ENCODE measurements at regions not wholly inside any gene's neighbourhood (a gene's known extent, or its start where the extent isn't known, plus 50 kb on each side); places are given as distances from the start of the nearest gene placed in this dataset.

- ChIA-PET POLR2A (interaction anchor here (2.4 kb wide), 1 partner anchor 154 kb away, joined by 8 read pairs; the partner anchor contains the start of gene ATP2B1), CTCF (no interaction called here)
Measured at GRCh38 chr12:89862511-89863445, 154.1 kb upstream of the ATP2B1 start.

- CTCF ChIA-PET: no interaction called here
Measured at GRCh38 chr12:89861086-89861485, 152.4 kb upstream of the ATP2B1 start.

GRCh38 chr12:89859508-89860220, 151.0 kb upstream of the ATP2B1 start:
- CTCF ChIA-PET: interaction anchor here (0.9 kb wide), 1 partner anchor 150 kb away, joined by 3 read pairs; no protein-coding TSS in a partner anchor
- POLR2A ChIA-PET: no interaction called here

More at GRCh38 chr12:89861086-89861485, 152.4 kb upstream of the ATP2B1 start:
- POLR2A ChIA-PET: no interaction called here

- ChIA-PET POLR2A (interaction anchor here (1.0 kb wide), 1 partner anchor 23 kb away, joined by 4 read pairs; no protein-coding TSS in a partner anchor), CTCF (no interaction called here)
Measured at GRCh38 chr12:89858718-89859117, 150.1 kb upstream of the ATP2B1 start.

GRCh38 chr12:89857652-89858274, 149.1 kb upstream of the ATP2B1 start:
- CTCF ChIA-PET: no interaction called here
- POLR2A ChIA-PET: no interaction called here

GRCh38 chr12:89856431-89856830, 147.8 kb upstream of the ATP2B1 start:
- POLR2A ChIA-PET: interaction anchor here (0.6 kb wide), 1 partner anchor 510 kb away, joined by 4 read pairs; no protein-coding TSS in a partner anchor
- CTCF ChIA-PET: no interaction called here

- ChIA-PET CTCF (no interaction called here), POLR2A (no interaction called here)
Measured at GRCh38 chr12:89848732-89849131, 140.1 kb upstream of the ATP2B1 start.

- CTCF ChIA-PET: interaction anchor here (0.5 to 0.7 kb wide), 2 partner anchors 92 to 150 kb away, joined by 3 read pairs; no protein-coding TSS in a partner anchor
- POLR2A ChIA-PET: no interaction called here
Measured at GRCh38 chr12:89846473-89847055, 137.9 kb upstream of the ATP2B1 start.

- POLR2A ChIA-PET: no interaction called here
- CTCF ChIA-PET: interaction anchor here (0.5 kb wide), 1 partner anchor 149 kb away, joined by 3 read pairs; no protein-coding TSS in a partner anchor
Measured at GRCh38 chr12:89845767-89846166, 137.1 kb upstream of the ATP2B1 start.

- POLR2A ChIA-PET: no interaction called here
Measured at GRCh38 chr12:89845366-89845765, 136.7 kb upstream of the ATP2B1 start.

GRCh38 chr12:89844539-89844938, 135.9 kb upstream of the ATP2B1 start:
- ChIA-PET POLR2A (no interaction called here), CTCF (no interaction called here)

More at GRCh38 chr12:89845366-89845765, 136.7 kb upstream of the ATP2B1 start:
- CTCF ChIA-PET: no interaction called here

- CTCF ChIA-PET: no interaction called here
- POLR2A ChIA-PET: no interaction called here
Measured at GRCh38 chr12:89840162-89840922, 131.7 kb upstream of the ATP2B1 start.

GRCh38 chr12:89839444-89839843, 130.8 kb upstream of the ATP2B1 start:
- CTCF ChIA-PET: interaction anchor here (1.2 kb wide), 1 partner anchor 121 kb away, joined by 3 read pairs; no protein-coding TSS in a partner anchor
- POLR2A ChIA-PET: no interaction called here

- CTCF ChIA-PET: interaction anchor here (1.2 kb wide), 1 partner anchor 120 kb away, joined by 3 read pairs; no protein-coding TSS in a partner anchor
- POLR2A ChIA-PET: no interaction called here
Measured at GRCh38 chr12:89838833-89839232, 130.2 kb upstream of the ATP2B1 start.

- ChIA-PET CTCF (no interaction called here), POLR2A (no interaction called here)
Measured at GRCh38 chr12:89836026-89836425, 127.4 kb upstream of the ATP2B1 start.

GRCh38 chr12:89834676-89835075, 126.0 kb upstream of the ATP2B1 start:
- ChIA-PET CTCF (no interaction called here), POLR2A (no interaction called here)

- CTCF ChIA-PET: no interaction called here
- POLR2A ChIA-PET: interaction anchor here (0.6 kb wide), 1 partner anchor 186 kb away, joined by 3 read pairs; no protein-coding TSS in a partner anchor
Measured at GRCh38 chr12:89833337-89834252, 125.0 kb upstream of the ATP2B1 start.

GRCh38 chr12:89832336-89832735, 123.7 kb upstream of the ATP2B1 start:
- CTCF ChIA-PET: no interaction called here
- POLR2A ChIA-PET: no interaction called here
